ENCODE measurements at regions not wholly inside any gene's neighbourhood (a gene's known extent, or its start where the extent isn't known, plus 50 kb on each side); places are given as distances from the start of the nearest gene placed in this dataset.
A peak's percentile ranks its signal among the peaks of the same experiment; 100 is the strongest.

GRCh38 chr10:22875581-22875980 lies 52.3 kb upstream of the ARMC3 start:
- no peak for DNase-seq (ENCODE audit: low read depth, low spot score)
- H3K27ac ChIP-seq: no peak overlapping the region

GRCh38 chr10:22874189-22874854 lies 53.5 kb upstream of the ARMC3 start:
- H3K27ac ChIP-seq: no peak overlapping the region
- no peak for DNase-seq (ENCODE audit: low read depth, low spot score)

- no peak overlapping the region for H3K27ac ChIP-seq
- no peak for DNase-seq (ENCODE audit: low read depth, low spot score)
Observed at GRCh38 chr10:22856444-22857074, 71.3 kb upstream of the ARMC3 start.

GRCh38 chr10:22854935-22855421 lies 72.9 kb upstream of the ARMC3 start:
- no peak for DNase-seq (ENCODE audit: low read depth, low spot score)
- H3K27ac ChIP-seq: no peak overlapping the region

- DNase-seq (ENCODE audit: low read depth, low spot score): peak; percentile 5
- H3K27ac ChIP-seq: no peak overlapping the region
Observed at GRCh38 chr10:22853906-22854447, 73.9 kb upstream of the ARMC3 start.

GRCh38 chr10:22852712-22853353 lies 75.0 kb upstream of the ARMC3 start:
- no peak for DNase-seq (ENCODE audit: low read depth, low spot score)
- no peak overlapping the region for H3K27ac ChIP-seq

GRCh38 chr10:22851865-22852239 lies 76.0 kb upstream of the ARMC3 start:
- H3K27ac ChIP-seq: no peak overlapping the region
- no peak for DNase-seq (ENCODE audit: low read depth, low spot score)

- DNase-seq (ENCODE audit: low read depth, low spot score): no peak
- H3K27ac ChIP-seq: no peak overlapping the region
Observed at GRCh38 chr10:22850541-22850940, 77.3 kb upstream of the ARMC3 start.

GRCh38 chr10:22849077-22849805 lies 78.6 kb upstream of the ARMC3 start:
- DNase-seq (ENCODE audit: low read depth, low spot score): no peak

GRCh38 chr10:22848509-22848908 lies 79.3 kb upstream of the ARMC3 start:
- no peak overlapping the region for H3K27ac ChIP-seq
- DNase-seq (ENCODE audit: low read depth, low spot score): no peak

More at GRCh38 chr10:22849077-22849805, 78.6 kb upstream of the ARMC3 start:
- H3K27ac ChIP-seq: no peak overlapping the region

- no peak for DNase-seq (ENCODE audit: low read depth, low spot score)
- no peak overlapping the region for H3K27ac ChIP-seq
Observed at GRCh38 chr10:22846294-22846693, 81.6 kb upstream of the ARMC3 start.

GRCh38 chr10:22839639-22840038 lies 88.2 kb upstream of the ARMC3 start:
- no peak overlapping the region for H3K27ac ChIP-seq
- no peak for DNase-seq (ENCODE audit: low read depth, low spot score)

GRCh38 chr10:22837771-22838170 lies 90.1 kb upstream of the ARMC3 start:
- no peak overlapping the region for H3K27ac ChIP-seq
- no peak for DNase-seq (ENCODE audit: low read depth, low spot score)

GRCh38 chr10:22837351-22837750 lies 90.5 kb upstream of the ARMC3 start:
- H3K27ac ChIP-seq: no peak overlapping the region
- no peak for DNase-seq (ENCODE audit: low read depth, low spot score)

- no peak for DNase-seq (ENCODE audit: low read depth, low spot score)
- H3K27ac ChIP-seq: no peak overlapping the region
Observed at GRCh38 chr10:22834471-22834870, 93.4 kb upstream of the ARMC3 start.

GRCh38 chr10:22833781-22834180 lies 94.1 kb upstream of the ARMC3 start:
- no peak overlapping the region for H3K27ac ChIP-seq
- no peak for DNase-seq (ENCODE audit: low read depth, low spot score)

- no peak overlapping the region for H3K27ac ChIP-seq
Observed at GRCh38 chr10:22833353-22833752, 94.5 kb upstream of the ARMC3 start.

GRCh38 chr10:22832851-22833250 lies 95.0 kb upstream of the ARMC3 start:
- H3K27ac ChIP-seq: no peak overlapping the region
- no peak for DNase-seq (ENCODE audit: low read depth, low spot score)

More at GRCh38 chr10:22833353-22833752, 94.5 kb upstream of the ARMC3 start:
- DNase-seq (ENCODE audit: low read depth, low spot score): no peak

GRCh38 chr10:22832066-22832602 lies 95.7 kb upstream of the ARMC3 start:
- DNase-seq (ENCODE audit: low read depth, low spot score): no peak
- H3K27ac ChIP-seq: no peak overlapping the region

GRCh38 chr10:22831586-22831985 lies 96.3 kb upstream of the ARMC3 start:
- H3K27ac ChIP-seq: no peak overlapping the region
- no peak for DNase-seq (ENCODE audit: low read depth, low spot score)

Measured in epithelial cell of prostate (primary cell).